ENCODE measurements at regions not wholly inside any gene's neighbourhood (a gene's known extent, or its start where the extent isn't known, plus 50 kb on each side); places are given as distances from the start of the nearest gene placed in this dataset.

GRCh38 chr2:129483366-129483765 lies 496.1 kb upstream of the RAB6C start:
- H3K4me3 ChIP-seq, result no peak overlapping the region
- TF ChIP-seq POLR2A (IDR thresholded peaks at IDR 0.05) (no peak), POLR2AphosphoS5 (IDR thresholded peaks at IDR 0.05) (no peak), CTCF (IDR thresholded peaks at IDR 0.05) (no peak), EP300 (IDR thresholded peaks at IDR 0.05) (no peak)
- no peaks in the 10 kb centered on the region for H3K9me3 ChIP-seq
- no peaks in the 10 kb centered on the region for H3K36me3 ChIP-seq
- H3K27me3 ChIP-seq, result peaks cover 10% of the 10 kb centered on the region
- WGBS, 2 donors (ENCODE audit: low coverage in 1 of 2), result 66 to 72% methylated on average over 3 to 4 of the region's 4 CpGs
- H3K27ac ChIP-seq, result no peak overlapping the region
- ATAC-seq, result no peak
- H3K4me1 ChIP-seq, result no peaks in the 10 kb centered on the region

- H3K27me3 ChIP-seq, result peaks cover 10% of the 10 kb centered on the region
- no peaks in the 10 kb centered on the region for H3K4me1 ChIP-seq
- H3K27ac ChIP-seq, result no peak overlapping the region
- no peak for TF ChIP-seq EP300 (IDR thresholded peaks at IDR 0.05)
- TF ChIP-seq POLR2AphosphoS5 (IDR thresholded peaks at IDR 0.05), result no peak
- ATAC-seq, result no peak
- no peak overlapping the region for H3K4me3 ChIP-seq
- no peaks in the 10 kb centered on the region for H3K36me3 ChIP-seq
- WGBS, 2 donors (ENCODE audit: low coverage in 1 of 2), result 74 to 80% methylated on average over 8 to 9 of the region's 10 CpGs
- H3K9me3 ChIP-seq, result no peaks in the 10 kb centered on the region
Observed at GRCh38 chr2:129484999-129485897, 494.2 kb upstream of the RAB6C start.

- no peak overlapping the region for H3K27ac ChIP-seq
- no peaks in the 10 kb centered on the region for H3K36me3 ChIP-seq
- no peaks in the 10 kb centered on the region for H3K4me1 ChIP-seq
- 29 to 82% methylated on average over 1 to 4 of the region's 4 CpGs for WGBS, 2 donors (ENCODE audit: low coverage in 1 of 2)
- H3K9me3 ChIP-seq, result no peaks in the 10 kb centered on the region
- no peak for ATAC-seq
- H3K27me3 ChIP-seq, result peaks cover 14% of the 10 kb centered on the region
- TF ChIP-seq POLR2AphosphoS5 (IDR thresholded peaks at IDR 0.05), result no peak
- no peak for TF ChIP-seq EP300 (IDR thresholded peaks at IDR 0.05)
- TF ChIP-seq CTCF (IDR thresholded peaks at IDR 0.05), result no peak
- no peak for TF ChIP-seq POLR2A (IDR thresholded peaks at IDR 0.05)
- no peak overlapping the region for H3K4me3 ChIP-seq
Observed at GRCh38 chr2:129488376-129488775, 491.1 kb upstream of the RAB6C start.

GRCh38 chr2:129490641-129491040 lies 488.8 kb upstream of the RAB6C start:
- Histone ChIP-seq H3K4me3 (no peak overlapping the region), H3K9me3 (no peaks in the 10 kb centered on the region), H3K27ac (no peak overlapping the region), H3K4me1 (no peaks in the 10 kb centered on the region), H3K36me3 (no peaks in the 10 kb centered on the region), H3K27me3 (peaks cover 10% of the 10 kb centered on the region)
- ATAC-seq, result no peak
- WGBS, 2 donors (ENCODE audit: low coverage in 1 of 2), result 71 to 86% methylated on average over 3 to 7 of the region's 7 CpGs
- no peak for TF ChIP-seq EP300 (IDR thresholded peaks at IDR 0.05)

GRCh38 chr2:129491308-129491707 lies 488.2 kb upstream of the RAB6C start:
- Histone ChIP-seq H3K4me1 (no peaks in the 10 kb centered on the region), H3K4me3 (no peak overlapping the region), H3K9me3 (no peaks in the 10 kb centered on the region), H3K27ac (no peak overlapping the region), H3K27me3 (peaks cover 10% of the 10 kb centered on the region), H3K36me3 (no peaks in the 10 kb centered on the region)
- no peak for ATAC-seq
- TF ChIP-seq POLR2AphosphoS5 (IDR thresholded peaks at IDR 0.05) (no peak), EP300 (IDR thresholded peaks at IDR 0.05) (no peak), POLR2A (IDR thresholded peaks at IDR 0.05) (no peak), CTCF (IDR thresholded peaks at IDR 0.05) (no peak)
- WGBS, 2 donors (ENCODE audit: low coverage in 1 of 2), result 25 to 60% methylated on average over 1 to 2 of the region's 2 CpGs

GRCh38 chr2:129492548-129492947 lies 486.9 kb upstream of the RAB6C start:
- no peak for ATAC-seq
- Histone ChIP-seq H3K27ac (no peak overlapping the region), H3K4me1 (no peaks in the 10 kb centered on the region), H3K4me3 (no peak overlapping the region), H3K36me3 (no peaks in the 10 kb centered on the region), H3K9me3 (no peaks in the 10 kb centered on the region), H3K27me3 (peaks cover 10% of the 10 kb centered on the region)
- no peak for TF ChIP-seq EP300 (IDR thresholded peaks at IDR 0.05)
- no peak for TF ChIP-seq POLR2AphosphoS5 (IDR thresholded peaks at IDR 0.05)
- TF ChIP-seq POLR2A (IDR thresholded peaks at IDR 0.05), result no peak
- no peak for TF ChIP-seq CTCF (IDR thresholded peaks at IDR 0.05)
- WGBS, 2 donors (ENCODE audit: low coverage in 1 of 2), result 56 to 85% methylated on average over 3 to 4 of the region's 4 CpGs

Measured in gastroesophageal sphincter (tissue), 4 donors.